Vagina (tissue), 2 donors: ENCODE measurements at regions not wholly inside any gene's neighbourhood (a gene's known extent, or its start where the extent isn't known, plus 50 kb on each side); places are given as distances from the start of the nearest gene placed in this dataset.
"Not testable (repeated sequence)": the region's sequence is repeated elsewhere in the genome, so short reads cannot be mapped to it uniquely, and the experiment has no call there.

Experiments
- DNase-seq, 2 donors: peaks; one replicate each; pipeline ENCODE4 v3.0.0-alpha.2; 2017; ENCODE audit errors: extremely low spot score in 2 of 2
- H3K27ac ChIP-seq: fragments of 200-600 bp; sonication (generic); one replicate; pipeline ENCODE4 v1.5.1; 2019
- H3K27me3 ChIP-seq: fragments of 200-600 bp; sonication (generic); one replicate; pipeline ENCODE4 v1.5.1; 2019
- H3K36me3 ChIP-seq, 2 donors: fragments of 200-600 bp; sonication (generic); one replicate each; pipeline ENCODE4 v1.5.1; 2017 to 2019
- H3K4me1 ChIP-seq: fragments of 200-600 bp; sonication (generic); one replicate; pipeline ENCODE4 v1.5.1; 2019
- H3K4me3 ChIP-seq, 2 donors: fragments of 200-600 bp; sonication (generic); 1 replicate in 1 of 2; 2 replicates in 1 of 2; pipeline ENCODE4 v1.5.1; 2016 to 2019
- H3K9me3 ChIP-seq: fragments of 200-600 bp; sonication (generic); one replicate; pipeline ENCODE4 v1.5.1; 2019
- CTCF ChIP-seq, 3 experiments: fragments of 450-650 bp in 2 of 3; fragments of 200-600 bp in 1 of 3; sonication (generic) in 1 of 3; IDR thresholded peaks; one replicate each; pipeline ENCODE4 v1.5.1; 2017 to 2019; ENCODE audit warnings: antibody characterized with exemption in 3 of 3, mild to moderate bottlenecking in 2 of 3, moderate library complexity in 2 of 3
- POLR2A ChIP-seq, 2 donors: fragments of 450-650 bp; IDR thresholded peaks; one replicate each; pipeline ENCODE4 v1.6.1; 2017; ENCODE audit warnings: antibody characterized with exemption in 2 of 2, mild to moderate bottlenecking in 2 of 2, moderate library complexity in 2 of 2
- POLR2AphosphoS5 ChIP-seq, 2 donors: sonication (generic); formaldehyde crosslinking; IDR thresholded peaks; one replicate each; pipeline ENCODE4 v1.9.0; 2017; ENCODE audit warnings: antibody characterized with exemption in 2 of 2, mild to moderate bottlenecking in 2 of 2, low read depth in 1 of 2; ENCODE audit not compliant: insufficient read depth in 1 of 2
- intact Hi-C: fragments of 100-400 bp; cut with DNase I; formaldehyde crosslinking; loops from one replicate; pipeline ENCODE4 v1.15.1; 2023

- H3K27me3 ChIP-seq: no peaks in the 10 kb centered on the region
- DNase-seq: no peak
- no peak overlapping the region for H3K4me3 ChIP-seq
- TF ChIP-seq POLR2AphosphoS5 (IDR thresholded peaks at IDR 0.05; ENCODE audit: insufficient read depth in 1 of 2, low read depth in 1 of 2) (no peak), CTCF (IDR thresholded peaks at IDR 0.05) (no peak), POLR2A (IDR thresholded peaks at IDR 0.05) (no peak)
- intact Hi-C loops: no loop called here
- no peaks in the 10 kb centered on the region for H3K36me3 ChIP-seq
- no peaks in the 10 kb centered on the region for H3K9me3 ChIP-seq
- H3K27ac ChIP-seq: no peak overlapping the region
- H3K4me1 ChIP-seq: no peaks in the 10 kb centered on the region
Observed at GRCh38 chr7:112959276-112959675, 127.4 kb downstream of the GPR85 start.

GRCh38 chr7:112958775-112959174 is 127.9 kb downstream of the GPR85 start:
- Histone ChIP-seq H3K27ac (no peak overlapping the region), H3K4me3 (no peak overlapping the region), H3K9me3 (no peaks in the 10 kb centered on the region), H3K4me1 (no peaks in the 10 kb centered on the region), H3K36me3 (no peaks in the 10 kb centered on the region), H3K27me3 (no peaks in the 10 kb centered on the region)
- DNase-seq: no peak
- intact Hi-C loops: no loop called here
- no peak for TF ChIP-seq POLR2A (IDR thresholded peaks at IDR 0.05)
- no peak for TF ChIP-seq CTCF (IDR thresholded peaks at IDR 0.05)

GRCh38 chr7:112957901-112958300 is 128.7 kb downstream of the GPR85 start:
- DNase-seq: no peak
- Histone ChIP-seq H3K4me3 (no peak overlapping the region), H3K9me3 (no peaks in the 10 kb centered on the region), H3K27me3 (no peaks in the 10 kb centered on the region), H3K36me3 (no peaks in the 10 kb centered on the region), H3K27ac (no peak overlapping the region), H3K4me1 (no peaks in the 10 kb centered on the region)
- TF ChIP-seq POLR2A (IDR thresholded peaks at IDR 0.05) (no peak), POLR2AphosphoS5 (IDR thresholded peaks at IDR 0.05; ENCODE audit: insufficient read depth in 1 of 2, low read depth in 1 of 2) (no peak)
- intact Hi-C loops: no loop called here

- H3K27ac ChIP-seq, H3K27me3 ChIP-seq, H3K9me3 ChIP-seq, DNase-seq, H3K4me1 ChIP-seq, H3K4me3 ChIP-seq, H3K36me3 ChIP-seq, intact Hi-C loops: not testable (repeated sequence)
Observed at GRCh38 chr7:112953031-112953430, 133.6 kb downstream of the GPR85 start.

- no peaks in the 10 kb centered on the region for H3K4me1 ChIP-seq
- H3K27ac ChIP-seq: no peak overlapping the region
- no peak for DNase-seq
- H3K9me3 ChIP-seq: no peaks in the 10 kb centered on the region
- H3K27me3 ChIP-seq: no peaks in the 10 kb centered on the region
- H3K36me3 ChIP-seq: no peaks in the 10 kb centered on the region
- H3K4me3 ChIP-seq: no peak overlapping the region
- intact Hi-C loops: no loop called here
- no peak for TF ChIP-seq POLR2A (IDR thresholded peaks at IDR 0.05)
- TF ChIP-seq POLR2AphosphoS5 (IDR thresholded peaks at IDR 0.05; ENCODE audit: insufficient read depth in 1 of 2, low read depth in 1 of 2): no peak
- no peak for TF ChIP-seq CTCF (IDR thresholded peaks at IDR 0.05)
Observed at GRCh38 chr7:112951070-112951469, 135.6 kb downstream of the GPR85 start.

GRCh38 chr7:112949682-112950081 is 136.9 kb downstream of the GPR85 start:
- H3K27me3 ChIP-seq, H3K4me1 ChIP-seq, H3K4me3 ChIP-seq, H3K27ac ChIP-seq, intact Hi-C loops, H3K9me3 ChIP-seq, DNase-seq, H3K36me3 ChIP-seq: not testable (repeated sequence)

- no peak for DNase-seq
- no peak overlapping the region for H3K27ac ChIP-seq
- intact Hi-C loops: no loop called here
- H3K9me3 ChIP-seq: no peaks in the 10 kb centered on the region
- no peaks in the 10 kb centered on the region for H3K27me3 ChIP-seq
- H3K4me3 ChIP-seq: no peak overlapping the region
- no peaks in the 10 kb centered on the region for H3K36me3 ChIP-seq
- TF ChIP-seq CTCF (IDR thresholded peaks at IDR 0.05) (no peak), POLR2AphosphoS5 (IDR thresholded peaks at IDR 0.05; ENCODE audit: insufficient read depth in 1 of 2, low read depth in 1 of 2) (no peak), POLR2A (IDR thresholded peaks at IDR 0.05) (no peak)
- H3K4me1 ChIP-seq: no peaks in the 10 kb centered on the region
Observed at GRCh38 chr7:112946350-112946749, 140.3 kb downstream of the GPR85 start.
